Karpas-422 (cell line): ENCODE measurements at regions not wholly inside any gene's neighbourhood (a gene's known extent, or its start where the extent isn't known, plus 50 kb on each side); places are given as distances from the start of the nearest gene placed in this dataset.
"Not testable (repeated sequence)": the region's sequence is repeated elsewhere in the genome, so short reads cannot be mapped to it uniquely, and the experiment has no call there.

Source experiments
- DNase-seq: peaks from one replicate; pipeline ENCODE4 v3.0.0-alpha.2; 2015
- H2AFZ ChIP-seq: fragments of 200-600 bp; sonication (generic); 2 replicates; pipeline ENCODE4 v1.6.1; 2014; ENCODE audit warnings: antibody characterized with exemption, low read length, mixed read lengths
- H3K27ac ChIP-seq: fragments of 200-600 bp; sonication (generic); 2 replicates; pipeline ENCODE4 v1.5.1; 2014; ENCODE audit warnings: mild to moderate bottlenecking, low read length, moderate library complexity
- H3K27me3 ChIP-seq: fragments of 200-600 bp; sonication (generic); 2 replicates; pipeline ENCODE4 v1.6.1; 2014; ENCODE audit warnings: low read length, mixed read lengths
- H3K36me3 ChIP-seq: fragments of 200-600 bp; sonication (generic); 2 replicates; pipeline ENCODE4 v1.6.1; 2014; ENCODE audit warnings: low read length, mixed read lengths; ENCODE audit not compliant: insufficient read depth
- H3K4me1 ChIP-seq: fragments of 200-600 bp; sonication (generic); 2 replicates; pipeline ENCODE4 v1.6.1; 2014; ENCODE audit warnings: mild to moderate bottlenecking, low read length, mixed read lengths
- H3K4me2 ChIP-seq: fragments of 200-600 bp; sonication (generic); 2 replicates; pipeline ENCODE4 v1.6.1; 2014; ENCODE audit warnings: low read length, low read depth, mild to moderate bottlenecking; ENCODE audit not compliant: poor library complexity, severe bottlenecking
- H3K4me3 ChIP-seq: fragments of 200-600 bp; sonication (generic); 2 replicates; pipeline ENCODE4 v1.5.1; 2014; ENCODE audit warnings: mild to moderate bottlenecking, antibody characterized with exemption, low read length, mixed read lengths
- H3K79me2 ChIP-seq: fragments of 200-600 bp; sonication (generic); 2 replicates; pipeline ENCODE4 v1.6.1; 2014; ENCODE audit warnings: mild to moderate bottlenecking, low read length, mixed read lengths
- H3K9ac ChIP-seq: fragments of 200-600 bp; sonication (generic); 2 replicates; pipeline ENCODE4 v1.6.0; 2014; ENCODE audit warnings: low read length
- H3K9me2 ChIP-seq: fragments of 200-600 bp; sonication (generic), shearing (Covaris generic); replicated peaks from 2 replicates; pipeline ENCODE4 v1.6.0; 2014; ENCODE audit warnings: mild to moderate bottlenecking, low read length, moderate library complexity; ENCODE audit not compliant: insufficient read depth
- H3K9me3 ChIP-seq: fragments of 300-700, 200-600 bp; sonication (generic); 2 replicates; pipeline ENCODE4 v1.6.1; 2014; ENCODE audit warnings: low read length, mixed read lengths
- H4K20me1 ChIP-seq: fragments of 200-600 bp; sonication (generic); 2 replicates; pipeline ENCODE4 v1.6.1; 2014; ENCODE audit warnings: mild to moderate bottlenecking, antibody characterized with exemption, low read length, low read depth; ENCODE audit not compliant: insufficient read depth

GRCh38 chr15:62870216-62870615, 172.3 kb upstream of the TPM1 start:
- H3K4me3 ChIP-seq = no peak overlapping the region
- H3K9ac ChIP-seq = no peak overlapping the region
- no peak overlapping the region for H2AFZ ChIP-seq
- no peaks in the 10 kb centered on the region for H3K9me3 ChIP-seq
- no peaks in the 10 kb centered on the region for H4K20me1 ChIP-seq
- DNase-seq = no peak
- no peaks in the 10 kb centered on the region for H3K9me2 ChIP-seq
- H3K36me3 ChIP-seq = no peaks in the 10 kb centered on the region
- no peaks in the 10 kb centered on the region for H3K4me1 ChIP-seq
- no peaks in the 10 kb centered on the region for H3K79me2 ChIP-seq
- no peaks in the 10 kb centered on the region for H3K27me3 ChIP-seq
- no peak overlapping the region for H3K27ac ChIP-seq
- no peak overlapping the region for H3K4me2 ChIP-seq

GRCh38 chr15:62870701-62871100, 171.8 kb upstream of the TPM1 start:
- not testable (repeated sequence) for H3K9ac ChIP-seq, H3K9me2 ChIP-seq, H3K4me1 ChIP-seq, H2AFZ ChIP-seq, H3K4me3 ChIP-seq, H3K27ac ChIP-seq, H3K27me3 ChIP-seq, H3K79me2 ChIP-seq, H4K20me1 ChIP-seq, H3K9me3 ChIP-seq, H3K36me3 ChIP-seq, DNase-seq, H3K4me2 ChIP-seq

GRCh38 chr15:62873203-62873602, 169.3 kb upstream of the TPM1 start:
- Histone ChIP-seq H3K27me3 (no peaks in the 10 kb centered on the region), H3K9me2 (no peaks in the 10 kb centered on the region), H4K20me1 (no peaks in the 10 kb centered on the region), H3K4me2 (no peak overlapping the region), H2AFZ (no peak overlapping the region), H3K4me1 (no peaks in the 10 kb centered on the region), H3K79me2 (no peaks in the 10 kb centered on the region), H3K4me3 (no peak overlapping the region), H3K9me3 (no peaks in the 10 kb centered on the region), H3K9ac (no peak overlapping the region), H3K27ac (no peak overlapping the region), H3K36me3 (no peaks in the 10 kb centered on the region)
- DNase-seq = no peak

- H2AFZ ChIP-seq = no peak overlapping the region
- no peaks in the 10 kb centered on the region for H3K36me3 ChIP-seq
- H4K20me1 ChIP-seq = no peaks in the 10 kb centered on the region
- no peak for DNase-seq
- H3K4me3 ChIP-seq = no peak overlapping the region
- no peaks in the 10 kb centered on the region for H3K27me3 ChIP-seq
- H3K79me2 ChIP-seq = no peaks in the 10 kb centered on the region
- H3K9me3 ChIP-seq = no peaks in the 10 kb centered on the region
- H3K9me2 ChIP-seq = no peaks in the 10 kb centered on the region
- no peaks in the 10 kb centered on the region for H3K4me1 ChIP-seq
- no peak overlapping the region for H3K9ac ChIP-seq
- H3K4me2 ChIP-seq = no peak overlapping the region
- H3K27ac ChIP-seq = no peak overlapping the region
Measured at GRCh38 chr15:62874064-62874463, 168.5 kb upstream of the TPM1 start.

GRCh38 chr15:62874959-62875625, 167.5 kb upstream of the TPM1 start:
- H3K27me3 ChIP-seq = no peaks in the 10 kb centered on the region
- no peak overlapping the region for H3K9ac ChIP-seq
- no peak for DNase-seq
- no peaks in the 10 kb centered on the region for H4K20me1 ChIP-seq
- H3K9me2 ChIP-seq = no peaks in the 10 kb centered on the region
- no peaks in the 10 kb centered on the region for H3K36me3 ChIP-seq
- H3K4me1 ChIP-seq = no peaks in the 10 kb centered on the region
- no peaks in the 10 kb centered on the region for H3K9me3 ChIP-seq
- no peak overlapping the region for H3K4me3 ChIP-seq
- H2AFZ ChIP-seq = no peak overlapping the region
- H3K4me2 ChIP-seq = no peak overlapping the region
- no peak overlapping the region for H3K27ac ChIP-seq
- no peaks in the 10 kb centered on the region for H3K79me2 ChIP-seq

GRCh38 chr15:62875626-62876021, 166.9 kb upstream of the TPM1 start:
- H3K36me3 ChIP-seq = no peaks in the 10 kb centered on the region
- no peak for DNase-seq
- no peaks in the 10 kb centered on the region for H3K79me2 ChIP-seq
- H3K4me3 ChIP-seq = no peak overlapping the region
- no peak overlapping the region for H3K4me2 ChIP-seq
- no peak overlapping the region for H3K27ac ChIP-seq
- H3K4me1 ChIP-seq = no peaks in the 10 kb centered on the region
- H2AFZ ChIP-seq = no peak overlapping the region
- no peaks in the 10 kb centered on the region for H4K20me1 ChIP-seq
- no peaks in the 10 kb centered on the region for H3K27me3 ChIP-seq
- H3K9me2 ChIP-seq = no peaks in the 10 kb centered on the region
- H3K9ac ChIP-seq = no peak overlapping the region
- no peaks in the 10 kb centered on the region for H3K9me3 ChIP-seq

GRCh38 chr15:62877276-62877857, 165.2 kb upstream of the TPM1 start:
- Histone ChIP-seq H3K9me2 (no peaks in the 10 kb centered on the region), H2AFZ (no peak overlapping the region), H3K36me3 (no peaks in the 10 kb centered on the region)

GRCh38 chr15:62878070-62878469, 164.5 kb upstream of the TPM1 start:
- Histone ChIP-seq H3K4me1 (no peaks in the 10 kb centered on the region), H2AFZ (no peak overlapping the region), H3K4me2 (no peak overlapping the region)

More at GRCh38 chr15:62877276-62877857, 165.2 kb upstream of the TPM1 start:
- Histone ChIP-seq H3K4me1 (no peaks in the 10 kb centered on the region), H3K4me2 (no peak overlapping the region), H3K27me3 (no peaks in the 10 kb centered on the region), H3K79me2 (no peaks in the 10 kb centered on the region), H3K4me3 (no peak overlapping the region), H3K9ac (no peak overlapping the region), H3K9me3 (no peaks in the 10 kb centered on the region), H4K20me1 (no peaks in the 10 kb centered on the region), H3K27ac (no peak overlapping the region)
- DNase-seq = no peak

More at GRCh38 chr15:62878070-62878469, 164.5 kb upstream of the TPM1 start:
- no peak for DNase-seq
- Histone ChIP-seq H3K27ac (no peak overlapping the region), H3K27me3 (no peaks in the 10 kb centered on the region), H3K4me3 (no peak overlapping the region), H3K36me3 (no peaks in the 10 kb centered on the region), H3K9me3 (no peaks in the 10 kb centered on the region), H3K9ac (no peak overlapping the region), H3K79me2 (no peaks in the 10 kb centered on the region), H4K20me1 (no peaks in the 10 kb centered on the region), H3K9me2 (no peaks in the 10 kb centered on the region)
